ENCODE measurements at regions not wholly inside any gene's neighbourhood (a gene's known extent, or its start where the extent isn't known, plus 50 kb on each side); places are given as distances from the start of the nearest gene placed in this dataset.

DNA sequence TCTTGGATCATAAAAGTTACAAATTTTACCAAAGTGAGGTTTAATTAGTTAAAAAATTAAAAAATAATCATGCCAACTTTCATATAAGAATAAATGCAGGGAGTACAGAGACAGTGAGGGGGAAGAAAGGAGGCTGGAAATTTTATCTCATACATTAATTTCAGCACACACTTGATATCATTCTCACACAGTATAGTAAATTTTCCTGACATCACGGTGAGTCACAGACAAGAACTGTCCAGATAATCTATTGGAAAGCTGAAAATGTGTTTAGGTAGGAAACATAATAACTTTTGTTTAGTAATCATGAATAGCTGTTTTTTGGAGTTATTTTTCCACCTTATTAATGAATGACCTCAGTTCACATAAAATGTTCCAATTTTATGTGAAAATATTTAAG, 1204.8 kb downstream of the GALC start:
- Histone ChIP-seq H3K4me2 (no peak overlapping the region), H3K27me3 (ENCODE audit: insufficient read depth, low read depth) (no peaks in the 10 kb centered on the region), H3K9ac (no peak overlapping the region), H3K4me1 (ENCODE audit: low read depth, poor library complexity, severe bottlenecking) (no peaks in the 10 kb centered on the region), H3K79me2 (ENCODE audit: insufficient read depth, low read depth) (no peaks in the 10 kb centered on the region), H4K20me1 (ENCODE audit: insufficient read depth) (no peaks in the 10 kb centered on the region), H3K27ac (no peak overlapping the region), H3K36me3 (ENCODE audit: insufficient read depth) (no peaks in the 10 kb centered on the region), H3K4me3 (IDR thresholded peaks at IDR 0.05; ENCODE audit: insufficient read depth, low read depth, low read length) (no peak overlapping the region), H2AFZ (ENCODE audit: low read depth) (no peak overlapping the region)
- TF ChIP-seq CTCF (conservative IDR thresholded peaks at IDR 0.05; ENCODE audit: low read depth, low read length), result no peak

DNA sequence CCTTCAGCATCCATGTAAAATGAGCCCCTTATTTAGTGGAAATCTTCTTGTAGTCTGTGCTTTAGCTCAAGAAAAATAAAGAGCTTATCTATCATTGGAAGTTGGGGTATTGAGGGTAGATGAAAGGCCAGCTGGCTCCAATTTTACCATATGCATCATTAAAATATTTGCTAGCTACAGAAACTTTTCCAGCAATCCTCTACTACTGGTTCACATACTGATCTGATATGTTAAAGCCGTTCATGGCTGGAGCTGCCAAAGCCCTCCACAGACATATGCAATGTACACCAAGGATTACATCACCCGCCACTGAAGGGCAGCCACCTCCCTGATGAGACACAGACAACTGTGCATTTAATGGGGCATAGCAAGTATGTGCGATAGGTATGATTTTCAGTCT, 1205.3 kb downstream of the GALC start:
- no peak for TF ChIP-seq CTCF (conservative IDR thresholded peaks at IDR 0.05; ENCODE audit: low read depth, low read length)
- Histone ChIP-seq H2AFZ (ENCODE audit: low read depth) (no peak overlapping the region), H3K4me2 (no peak overlapping the region), H4K20me1 (ENCODE audit: insufficient read depth) (no peaks in the 10 kb centered on the region), H3K27ac (no peak overlapping the region), H3K4me1 (ENCODE audit: low read depth, poor library complexity, severe bottlenecking) (no peaks in the 10 kb centered on the region), H3K79me2 (ENCODE audit: insufficient read depth, low read depth) (no peaks in the 10 kb centered on the region), H3K4me3 (IDR thresholded peaks at IDR 0.05; ENCODE audit: insufficient read depth, low read depth, low read length) (no peak overlapping the region), H3K9ac (no peak overlapping the region), H3K27me3 (ENCODE audit: insufficient read depth, low read depth) (no peaks in the 10 kb centered on the region), H3K36me3 (ENCODE audit: insufficient read depth) (no peaks in the 10 kb centered on the region)

DNA sequence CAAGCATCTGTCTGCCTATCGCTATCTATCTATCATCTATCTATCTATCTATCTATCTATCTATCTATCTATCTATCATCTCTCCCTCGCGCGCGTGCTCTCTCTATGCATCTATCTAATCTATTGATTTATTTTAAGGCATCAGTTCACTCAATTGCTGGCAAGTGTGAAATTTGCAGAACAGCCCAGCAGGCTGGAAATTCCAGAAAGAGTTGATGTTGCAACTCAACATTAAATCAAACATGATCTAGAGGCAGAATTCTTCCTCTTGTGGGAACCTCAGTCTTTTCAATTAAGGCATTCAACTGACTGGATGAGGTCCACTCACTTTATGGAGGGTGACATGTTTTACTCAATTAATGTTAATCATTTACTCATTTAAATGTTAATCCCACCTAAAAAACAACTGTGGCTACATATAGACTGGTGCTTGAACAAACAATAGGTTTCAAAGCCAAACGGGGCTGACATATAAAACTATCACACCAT, 1210.8 kb downstream of the GALC start:
- Histone ChIP-seq H3K27me3 (ENCODE audit: insufficient read depth, low read depth) (no peaks in the 10 kb centered on the region), H3K4me3 (IDR thresholded peaks at IDR 0.05; ENCODE audit: insufficient read depth, low read depth, low read length) (no peak overlapping the region), H3K9ac (no peak overlapping the region), H4K20me1 (ENCODE audit: insufficient read depth) (no peaks in the 10 kb centered on the region), H3K4me2 (no peak overlapping the region), H3K4me1 (ENCODE audit: low read depth, poor library complexity, severe bottlenecking) (no peaks in the 10 kb centered on the region), H2AFZ (ENCODE audit: low read depth) (no peak overlapping the region), H3K79me2 (ENCODE audit: insufficient read depth, low read depth) (no peaks in the 10 kb centered on the region), H3K36me3 (ENCODE audit: insufficient read depth) (no peaks in the 10 kb centered on the region), H3K27ac (no peak overlapping the region)
- no peak for TF ChIP-seq CTCF (conservative IDR thresholded peaks at IDR 0.05; ENCODE audit: low read depth, low read length)

DNA sequence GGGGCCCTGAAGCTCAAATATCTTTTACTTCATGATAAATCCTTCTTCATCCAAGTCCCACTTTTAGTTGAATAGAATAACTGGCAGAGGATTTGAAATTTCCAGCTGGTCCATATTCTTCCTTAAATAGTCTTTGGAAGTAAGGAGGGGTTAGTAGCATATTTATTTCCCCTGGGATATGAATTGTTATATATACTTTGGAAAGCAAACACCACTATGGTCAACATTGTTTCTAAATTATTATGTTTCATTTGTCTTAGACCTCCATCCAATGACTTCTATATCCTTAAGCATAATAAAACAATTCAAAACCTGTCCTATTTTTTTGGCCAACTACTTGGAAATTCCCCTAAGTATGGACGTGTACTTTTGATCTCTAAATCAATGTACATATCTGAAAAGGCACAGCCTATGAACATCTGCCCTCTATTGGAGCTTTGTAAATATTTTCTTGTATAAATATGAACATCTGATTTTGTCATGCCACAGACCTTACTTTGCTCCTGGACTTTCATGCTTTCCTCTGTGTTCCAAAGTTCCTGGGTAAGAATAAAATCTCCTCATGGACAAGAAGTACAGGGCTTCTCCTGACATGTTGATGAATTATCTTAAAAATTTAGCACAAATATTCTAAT, 1212.0 kb downstream of the GALC start:
- Histone ChIP-seq H3K4me1 (ENCODE audit: low read depth, poor library complexity, severe bottlenecking) (no peaks in the 10 kb centered on the region), H3K27ac (no peak overlapping the region), H3K9ac (no peak overlapping the region), H3K79me2 (ENCODE audit: insufficient read depth, low read depth) (no peaks in the 10 kb centered on the region), H3K4me3 (IDR thresholded peaks at IDR 0.05; ENCODE audit: insufficient read depth, low read depth, low read length) (no peak overlapping the region), H3K36me3 (ENCODE audit: insufficient read depth) (no peaks in the 10 kb centered on the region), H3K4me2 (no peak overlapping the region), H4K20me1 (ENCODE audit: insufficient read depth) (no peaks in the 10 kb centered on the region), H2AFZ (ENCODE audit: low read depth) (no peak overlapping the region), H3K27me3 (ENCODE audit: insufficient read depth, low read depth) (no peaks in the 10 kb centered on the region)
- TF ChIP-seq CTCF (conservative IDR thresholded peaks at IDR 0.05; ENCODE audit: low read depth, low read length), result no peak

Data from KMS-11 (cell line).